ENCODE measurements at regions not wholly inside any gene's neighbourhood (a gene's known extent, or its start where the extent isn't known, plus 50 kb on each side); places are given as distances from the start of the nearest gene placed in this dataset.
"Not testable (repeated sequence)": the region's sequence is repeated elsewhere in the genome, so short reads cannot be mapped to it uniquely, and the experiment has no call there.

DNA sequence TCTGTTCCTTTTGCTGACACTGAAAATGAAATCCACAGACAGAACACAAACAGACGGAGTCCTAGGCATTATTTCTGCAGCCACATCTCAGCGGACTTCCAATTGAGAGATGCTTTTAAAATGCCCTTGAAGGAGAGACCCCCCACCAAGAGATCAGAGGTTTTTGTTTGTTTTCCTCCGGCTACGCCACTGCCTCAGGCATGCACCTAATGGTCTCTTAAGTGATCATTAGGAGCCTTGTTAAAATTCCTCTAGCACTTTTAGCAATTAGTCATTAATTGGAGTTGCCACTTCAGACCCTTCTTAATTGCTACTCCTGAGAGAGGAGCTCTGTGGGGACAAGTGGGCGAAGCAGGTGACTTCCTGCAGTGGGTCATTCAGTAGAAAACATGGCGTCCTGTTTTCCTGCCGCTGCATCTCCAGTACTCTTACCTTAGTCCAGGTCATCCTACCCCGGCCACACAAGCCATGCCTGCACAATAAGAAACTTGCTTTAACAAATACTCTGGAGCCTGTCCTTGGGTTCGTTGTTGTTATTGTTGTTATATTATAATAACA, 257.7 kb upstream of the CHAC2 start:
- no peaks in the 10 kb centered on the region for H3K4me1 ChIP-seq (ENCODE audit: control insufficient read depth, low read length)
- no peaks in the 10 kb centered on the region for H3K79me2 ChIP-seq (ENCODE audit: control insufficient read depth, low read length)
- H3K4me3 ChIP-seq (ENCODE audit: low read length) = no peak overlapping the region
- H3K9me3 ChIP-seq (ENCODE audit: control insufficient read depth, insufficient read depth, low read length) = no peaks in the 10 kb centered on the region
- no peaks in the 10 kb centered on the region for H3K9me2 ChIP-seq (replicated peaks; ENCODE audit: control insufficient read depth, low read length)
- H3K27ac ChIP-seq (ENCODE audit: low read depth, low read length) = no peak overlapping the region
- no peaks in the 10 kb centered on the region for H4K20me1 ChIP-seq (ENCODE audit: control insufficient read depth, insufficient read depth, low read depth, low read length)
- no peaks in the 10 kb centered on the region for H3K36me3 ChIP-seq (ENCODE audit: control insufficient read depth, low read length)
- H3F3A ChIP-seq (ENCODE audit: control insufficient read depth, insufficient read depth) = no peaks in the 10 kb centered on the region
- no peak for TF ChIP-seq EZH2phosphoT487 (IDR thresholded peaks at IDR 0.05; ENCODE audit: borderline replicate concordance, low read length)
- TF ChIP-seq, protein P1, sequence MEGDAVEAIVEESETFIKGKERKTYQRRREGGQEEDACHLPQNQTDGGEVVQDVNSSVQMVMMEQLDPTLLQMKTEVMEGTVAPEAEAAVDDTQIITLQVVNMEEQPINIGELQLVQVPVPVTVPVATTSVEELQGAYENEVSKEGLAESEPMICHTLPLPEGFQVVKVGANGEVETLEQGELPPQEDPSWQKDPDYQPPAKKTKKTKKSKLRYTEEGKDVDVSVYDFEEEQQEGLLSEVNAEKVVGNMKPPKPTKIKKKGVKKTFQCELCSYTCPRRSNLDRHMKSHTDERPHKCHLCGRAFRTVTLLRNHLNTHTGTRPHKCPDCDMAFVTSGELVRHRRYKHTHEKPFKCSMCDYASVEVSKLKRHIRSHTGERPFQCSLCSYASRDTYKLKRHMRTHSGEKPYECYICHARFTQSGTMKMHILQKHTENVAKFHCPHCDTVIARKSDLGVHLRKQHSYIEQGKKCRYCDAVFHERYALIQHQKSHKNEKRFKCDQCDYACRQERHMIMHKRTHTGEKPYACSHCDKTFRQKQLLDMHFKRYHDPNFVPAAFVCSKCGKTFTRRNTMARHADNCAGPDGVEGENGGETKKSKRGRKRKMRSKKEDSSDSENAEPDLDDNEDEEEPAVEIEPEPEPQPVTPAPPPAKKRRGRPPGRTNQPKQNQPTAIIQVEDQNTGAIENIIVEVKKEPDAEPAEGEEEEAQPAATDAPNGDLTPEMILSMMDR (IDR thresholded peaks at IDR 0.05; ENCODE audit: low read depth, low read length, poor library complexity, severe bottlenecking) = no peak
- H3K27me3 ChIP-seq (ENCODE audit: control insufficient read depth, low read length) = no peaks in the 10 kb centered on the region
- no peak overlapping the region for H3K4me2 ChIP-seq (ENCODE audit: low read length)

DNA sequence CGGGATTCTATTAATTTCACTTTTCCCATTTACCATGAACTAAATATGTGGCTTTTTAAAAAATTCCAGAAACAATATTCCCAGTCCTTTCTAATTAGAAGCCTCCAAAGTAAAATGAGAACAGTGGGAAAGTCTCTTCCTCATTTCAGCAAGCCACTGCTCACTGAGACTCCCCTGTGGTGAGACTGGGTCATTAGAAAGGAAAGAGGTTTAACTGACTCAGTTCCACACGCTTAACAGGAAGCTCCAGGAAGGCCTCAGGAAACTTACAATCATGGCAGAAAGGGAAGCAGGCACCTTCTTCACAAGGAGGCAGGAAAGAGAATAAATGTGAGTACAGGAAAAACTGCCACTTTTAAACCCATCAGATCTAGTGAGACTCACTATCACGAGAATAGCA, 258.9 kb upstream of the CHAC2 start:
- Histone ChIP-seq H3K9me2 (replicated peaks; ENCODE audit: control insufficient read depth, low read length) (no peaks in the 10 kb centered on the region), H4K20me1 (ENCODE audit: control insufficient read depth, insufficient read depth, low read depth, low read length) (no peaks in the 10 kb centered on the region), H3K4me1 (ENCODE audit: control insufficient read depth, low read length) (no peaks in the 10 kb centered on the region), H3K79me2 (ENCODE audit: control insufficient read depth, low read length) (no peaks in the 10 kb centered on the region), H3F3A (ENCODE audit: control insufficient read depth, insufficient read depth) (no peaks in the 10 kb centered on the region), H3K27ac (ENCODE audit: low read depth, low read length) (no peak overlapping the region), H3K4me2 (ENCODE audit: low read length) (no peak overlapping the region), H3K27me3 (ENCODE audit: control insufficient read depth, low read length) (no peaks in the 10 kb centered on the region), H3K4me3 (ENCODE audit: low read length) (no peak overlapping the region), H3K36me3 (ENCODE audit: control insufficient read depth, low read length) (no peaks in the 10 kb centered on the region), H3K9me3 (ENCODE audit: control insufficient read depth, insufficient read depth, low read length) (no peaks in the 10 kb centered on the region)
- no peak for TF ChIP-seq EZH2phosphoT487 (IDR thresholded peaks at IDR 0.05; ENCODE audit: borderline replicate concordance, low read length)
- TF ChIP-seq, protein P1 (IDR thresholded peaks at IDR 0.05; ENCODE audit: low read depth, low read length, poor library complexity, severe bottlenecking) = no peak

DNA sequence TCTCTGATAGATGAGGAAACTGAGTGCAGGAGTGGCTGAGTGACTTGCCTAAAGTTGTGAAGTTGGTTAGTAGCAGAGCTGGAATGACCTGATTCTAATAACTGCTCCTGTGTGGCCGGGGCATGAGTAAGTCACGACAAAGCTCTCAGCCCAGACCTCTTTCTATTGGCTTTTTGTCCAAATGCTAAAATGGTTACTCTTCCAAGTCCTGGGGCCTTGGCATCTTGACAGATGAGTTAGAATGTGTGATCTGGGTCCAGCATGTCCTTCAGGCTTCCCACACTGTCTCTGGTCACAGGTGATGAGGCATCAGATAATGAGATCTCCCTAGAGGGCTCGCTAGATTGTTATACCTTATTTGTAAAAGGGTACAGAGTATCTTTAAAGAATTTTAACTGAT, 260.5 kb upstream of the CHAC2 start:
- H3K4me3 ChIP-seq (ENCODE audit: low read length); H3F3A ChIP-seq (ENCODE audit: control insufficient read depth, insufficient read depth); H3K27ac ChIP-seq (ENCODE audit: low read depth, low read length); H3K9me3 ChIP-seq (ENCODE audit: control insufficient read depth, insufficient read depth, low read length); H4K20me1 ChIP-seq (ENCODE audit: control insufficient read depth, insufficient read depth, low read depth, low read length); H3K9me2 ChIP-seq (replicated peaks; ENCODE audit: control insufficient read depth, low read length); H3K36me3 ChIP-seq (ENCODE audit: control insufficient read depth, low read length); H3K4me1 ChIP-seq (ENCODE audit: control insufficient read depth, low read length); H3K79me2 ChIP-seq (ENCODE audit: control insufficient read depth, low read length); H3K4me2 ChIP-seq (ENCODE audit: low read length); H3K27me3 ChIP-seq (ENCODE audit: control insufficient read depth, low read length): not testable (repeated sequence)

DNA sequence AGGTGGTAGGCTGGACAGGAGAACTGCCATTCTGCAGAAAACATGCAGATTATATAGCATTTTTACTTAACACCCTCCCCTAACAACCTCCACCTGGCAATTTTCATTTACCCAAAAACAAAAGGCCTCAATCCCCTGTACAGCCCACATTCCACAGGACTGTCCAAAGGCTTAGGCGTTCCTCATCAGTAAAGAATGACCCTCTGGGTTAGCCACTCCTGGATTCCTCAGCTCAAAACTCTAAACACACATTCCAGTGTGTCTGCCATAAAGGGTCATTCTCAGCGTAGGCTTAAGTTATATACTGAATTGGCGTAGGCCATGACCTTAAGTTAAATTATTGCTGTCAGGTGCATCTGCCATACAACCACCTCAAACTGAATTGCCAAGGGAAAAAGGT, 261.8 kb upstream of the CHAC2 start:
- Histone ChIP-seq H3K4me1 (ENCODE audit: control insufficient read depth, low read length) (no peaks in the 10 kb centered on the region), H3K4me2 (ENCODE audit: low read length) (no peak overlapping the region), H3K9me2 (replicated peaks; ENCODE audit: control insufficient read depth, low read length) (no peaks in the 10 kb centered on the region), H3F3A (ENCODE audit: control insufficient read depth, insufficient read depth) (no peaks in the 10 kb centered on the region), H3K79me2 (ENCODE audit: control insufficient read depth, low read length) (no peaks in the 10 kb centered on the region), H3K27ac (ENCODE audit: low read depth, low read length) (no peak overlapping the region), H3K36me3 (ENCODE audit: control insufficient read depth, low read length) (no peaks in the 10 kb centered on the region), H3K27me3 (ENCODE audit: control insufficient read depth, low read length) (no peaks in the 10 kb centered on the region), H4K20me1 (ENCODE audit: control insufficient read depth, insufficient read depth, low read depth, low read length) (no peaks in the 10 kb centered on the region), H3K9me3 (ENCODE audit: control insufficient read depth, insufficient read depth, low read length) (no peaks in the 10 kb centered on the region), H3K4me3 (ENCODE audit: low read length) (no peak overlapping the region)
- no peak for TF ChIP-seq EZH2phosphoT487 (IDR thresholded peaks at IDR 0.05; ENCODE audit: borderline replicate concordance, low read length)
- TF ChIP-seq, protein P1 (IDR thresholded peaks at IDR 0.05; ENCODE audit: low read depth, low read length, poor library complexity, severe bottlenecking) = no peak

Measured in DOHH2 (cell line).